Parathyroid adenoma (tissue), 2 donors: ENCODE measurements at regions not wholly inside any gene's neighbourhood (a gene's known extent, or its start where the extent isn't known, plus 50 kb on each side); places are given as distances from the start of the nearest gene placed in this dataset.

Source experiments
- H2AFZ ChIP-seq: fragments of 300-600 bp; sonication (generic); one replicate; pipeline ENCODE4 v1.7.0; 2017; ENCODE audit warnings: antibody characterized with exemption, mild to moderate bottlenecking
- H3K27ac ChIP-seq: fragments of 300-600 bp; sonication (generic); one replicate; pipeline ENCODE4 v1.7.0; 2017
- H3K27me3 ChIP-seq: fragments of 300-600 bp; sonication (generic); one replicate; pipeline ENCODE4 v1.7.0; 2017; ENCODE audit warnings: low read length; ENCODE audit not compliant: control insufficient read depth, insufficient read depth
- H3K36me3 ChIP-seq: fragments of 300-600 bp; sonication (generic); one replicate; pipeline ENCODE4 v1.7.0; 2017; ENCODE audit warnings: low read length; ENCODE audit not compliant: control insufficient read depth, insufficient read depth
- H3K4me1 ChIP-seq: fragments of 300-600 bp; sonication (generic); one replicate; pipeline ENCODE4 v1.7.0; 2017; ENCODE audit warnings: control low read depth
- H3K4me2 ChIP-seq: fragments of 300-600 bp; sonication (generic); one replicate; pipeline ENCODE4 v1.7.0; 2017; ENCODE audit warnings: low read length
- H3K4me3 ChIP-seq: fragments of 300-600 bp; sonication (generic); one replicate; pipeline ENCODE4 v1.7.0; 2017; ENCODE audit warnings: low read depth, low read length
- H3K79me2 ChIP-seq: fragments of 300-600 bp; sonication (generic); one replicate; pipeline ENCODE4 v1.7.0; 2017; ENCODE audit warnings: control low read depth
- H3K9ac ChIP-seq: fragments of 300-600 bp; sonication (generic); one replicate; pipeline ENCODE4 v1.7.0; 2017; ENCODE audit warnings: mild to moderate bottlenecking
- H3K9me3 ChIP-seq: fragments of 300-600 bp; sonication (generic); one replicate; pipeline ENCODE4 v1.7.0; 2017; ENCODE audit warnings: low read length; ENCODE audit not compliant: control insufficient read depth
- CTCF ChIP-seq: fragments of 300-600 bp; sonication (generic); IDR thresholded peaks from one replicate; pipeline ENCODE4 v1.7.0; 2017; ENCODE audit warnings: antibody characterized with exemption, mild to moderate bottlenecking
- donor health status: primary hyperparathyroidism.

- Histone ChIP-seq H3K4me3 (no peak overlapping the region), H3K9ac (no peak overlapping the region), H3K36me3 (no peaks in the 10 kb centered on the region), H3K4me1 (no peaks in the 10 kb centered on the region), H2AFZ (no peak overlapping the region), H3K27ac (no peak overlapping the region), H3K27me3 (no peaks in the 10 kb centered on the region), H3K4me2 (no peak overlapping the region), H3K9me3 (no peaks in the 10 kb centered on the region), H3K79me2 (no peaks in the 10 kb centered on the region)
- no peak for TF ChIP-seq CTCF
These were observed 440.4 kb upstream of the DCN start for GRCh38 chr12:91622981-91623380.

GRCh38 chr12:91622037-91622436, 439.4 kb upstream of the DCN start:
- no peak for TF ChIP-seq CTCF
- no peak overlapping the region for H3K9ac ChIP-seq
- no peak overlapping the region for H3K27ac ChIP-seq
- H2AFZ ChIP-seq, result no peak overlapping the region
- H3K9me3 ChIP-seq, result no peaks in the 10 kb centered on the region
- H3K27me3 ChIP-seq, result no peaks in the 10 kb centered on the region
- H3K4me3 ChIP-seq, result no peak overlapping the region
- H3K36me3 ChIP-seq, result no peaks in the 10 kb centered on the region
- H3K79me2 ChIP-seq, result no peaks in the 10 kb centered on the region
- H3K4me1 ChIP-seq, result no peaks in the 10 kb centered on the region
- H3K4me2 ChIP-seq, result no peak overlapping the region

GRCh38 chr12:91620992-91621391, 438.4 kb upstream of the DCN start:
- Histone ChIP-seq H3K27me3 (no peaks in the 10 kb centered on the region), H3K36me3 (no peaks in the 10 kb centered on the region), H3K4me1 (no peaks in the 10 kb centered on the region), H2AFZ (no peak overlapping the region), H3K4me3 (no peak overlapping the region), H3K9ac (no peak overlapping the region), H3K27ac (no peak overlapping the region), H3K4me2 (no peak overlapping the region), H3K9me3 (no peaks in the 10 kb centered on the region), H3K79me2 (no peaks in the 10 kb centered on the region)
- no peak for TF ChIP-seq CTCF

- Histone ChIP-seq H3K79me2 (no peaks in the 10 kb centered on the region), H2AFZ (no peak overlapping the region), H3K9me3 (no peaks in the 10 kb centered on the region), H3K9ac (no peak overlapping the region), H3K4me1 (no peaks in the 10 kb centered on the region), H3K36me3 (no peaks in the 10 kb centered on the region), H3K27ac (no peak overlapping the region), H3K27me3 (no peaks in the 10 kb centered on the region), H3K4me2 (no peak overlapping the region), H3K4me3 (no peak overlapping the region)
- TF ChIP-seq CTCF, result no peak
These were observed 437.8 kb upstream of the DCN start for GRCh38 chr12:91620422-91620821.

- no peaks in the 10 kb centered on the region for H3K4me1 ChIP-seq
- no peak for TF ChIP-seq CTCF
- H3K9me3 ChIP-seq, result no peaks in the 10 kb centered on the region
- no peak overlapping the region for H3K4me3 ChIP-seq
- H3K27me3 ChIP-seq, result no peaks in the 10 kb centered on the region
- no peaks in the 10 kb centered on the region for H3K79me2 ChIP-seq
- H2AFZ ChIP-seq, result no peak overlapping the region
- H3K9ac ChIP-seq, result no peak overlapping the region
- H3K4me2 ChIP-seq, result no peak overlapping the region
- H3K36me3 ChIP-seq, result no peaks in the 10 kb centered on the region
- no peak overlapping the region for H3K27ac ChIP-seq
These were observed 435.7 kb upstream of the DCN start for GRCh38 chr12:91618281-91618680.
